Mammary epithelial cell (primary cell): ENCODE measurements at regions not wholly inside any gene's neighbourhood (a gene's known extent, or its start where the extent isn't known, plus 50 kb on each side); places are given as distances from the start of the nearest gene placed in this dataset.

Source experiments
- CTCF ChIP-seq, 2 donors: IDR thresholded peaks in 1 of 2; conservative IDR thresholded peaks in 1 of 2; 2 replicates each; pipeline ENCODE4 v1.5.1; 2011 to 2012; ENCODE audit warnings: inconsistent platforms in 2 of 2, low read length in 2 of 2, mild to moderate bottlenecking in 2 of 2, control low read depth in 1 of 2, low read depth in 1 of 2; ENCODE audit not compliant: insufficient read depth in 1 of 2; ENCODE audit errors: extremely low read depth in 1 of 2
- EZH2 ChIP-seq: IDR thresholded peaks from 2 replicates; pipeline ENCODE4 v1.6.1; 2012; ENCODE audit warnings: low read length, inconsistent platforms, borderline replicate concordance

- TF ChIP-seq CTCF (conservative IDR thresholded peaks at IDR 0.05 in 1 of 2, IDR thresholded peaks at IDR 0.05 in 1 of 2; ENCODE audit: extremely low read depth in 1 of 2, insufficient read depth in 1 of 2, low read depth in 1 of 2, low read length in 2 of 2) (no peak), EZH2 (no peak)
Measured at GRCh38 chr1:226792368-226792767, 53.3 kb upstream of the ITPKB start.
